Activated naive CD8-positive, alpha-beta T cell treated with anti-CD3 and anti-CD28 coated beads for 36 hours (primary cell): ENCODE measurements at regions not wholly inside any gene's neighbourhood (a gene's known extent, or its start where the extent isn't known, plus 50 kb on each side); places are given as distances from the start of the nearest gene placed in this dataset.
"Not testable (repeated sequence)": the region's sequence is repeated elsewhere in the genome, so short reads cannot be mapped to it uniquely, and the experiment has no call there.

ENCODE experiments used
- DNase-seq: peaks from one replicate; pipeline ENCODE4 v3.0.0; 2021
- H3K27ac Mint-ChIP-seq: one replicate; pipeline ENCODE4 v1.8.0; 2022; ENCODE audit warnings: mild to moderate bottlenecking, moderate library complexity, mixed read lengths
- H3K27me3 Mint-ChIP-seq: one replicate; pipeline ENCODE4 v1.8.0; 2022; ENCODE audit warnings: mild to moderate bottlenecking, mixed read lengths
- H3K36me3 Mint-ChIP-seq: one replicate; pipeline ENCODE4 v1.8.0; 2021; ENCODE audit warnings: mild to moderate bottlenecking, mixed read lengths
- H3K4me1 Mint-ChIP-seq: one replicate; pipeline ENCODE4 v1.8.0; 2021; ENCODE audit warnings: mixed read lengths
- H3K4me3 Mint-ChIP-seq: one replicate; pipeline ENCODE4 v1.8.0; 2022; ENCODE audit warnings: mild to moderate bottlenecking, moderate library complexity, mixed read lengths
- H3K9me3 Mint-ChIP-seq: one replicate; pipeline ENCODE4 v1.8.0; 2022; ENCODE audit warnings: mixed read lengths

DNA sequence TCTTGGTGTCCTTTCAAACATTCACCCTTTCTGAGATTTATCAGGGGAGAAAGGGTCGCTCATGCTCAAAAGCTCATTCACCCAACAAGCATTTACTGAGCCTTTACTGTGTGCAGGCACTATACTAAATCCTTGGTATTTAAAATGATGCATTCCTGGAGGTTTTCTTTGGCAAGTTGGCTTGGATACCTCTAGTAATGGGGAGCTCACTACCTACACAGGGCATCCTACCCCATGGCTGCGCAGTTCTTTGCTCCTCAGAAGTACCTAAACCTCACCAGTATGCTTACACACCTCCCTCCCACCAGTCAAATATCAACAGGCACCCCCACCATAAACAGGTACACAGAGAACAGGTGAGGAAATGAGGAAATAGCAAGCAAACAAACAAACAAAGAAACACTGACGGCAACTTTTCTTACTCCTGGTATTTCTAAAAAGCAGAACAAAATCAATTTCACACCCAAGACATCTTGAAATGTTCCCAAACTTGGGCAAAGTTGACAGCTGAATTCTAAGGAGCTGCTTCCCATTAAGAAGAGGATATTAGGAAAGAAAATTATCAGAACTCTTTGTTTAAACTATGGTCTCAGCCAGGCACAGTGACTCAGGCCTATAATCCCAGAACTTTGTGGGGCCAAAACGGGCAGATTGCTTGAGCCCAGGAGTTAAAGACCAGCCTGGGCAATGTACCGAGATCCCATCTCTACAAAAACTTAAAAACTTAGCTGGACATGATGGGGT lies 104.8 kb downstream of the PSMG1 start:
- Mint-ChIP-seq H3K4me1 (no peaks in the 10 kb centered on the region), H3K27ac (no peak overlapping the region), H3K27me3 (peaks cover 10% of the 10 kb centered on the region), H3K9me3 (peaks cover 6% of the 10 kb centered on the region), H3K36me3 (no peaks in the 10 kb centered on the region), H3K4me3 (no peak overlapping the region)
- DNase-seq, result no peak

DNA sequence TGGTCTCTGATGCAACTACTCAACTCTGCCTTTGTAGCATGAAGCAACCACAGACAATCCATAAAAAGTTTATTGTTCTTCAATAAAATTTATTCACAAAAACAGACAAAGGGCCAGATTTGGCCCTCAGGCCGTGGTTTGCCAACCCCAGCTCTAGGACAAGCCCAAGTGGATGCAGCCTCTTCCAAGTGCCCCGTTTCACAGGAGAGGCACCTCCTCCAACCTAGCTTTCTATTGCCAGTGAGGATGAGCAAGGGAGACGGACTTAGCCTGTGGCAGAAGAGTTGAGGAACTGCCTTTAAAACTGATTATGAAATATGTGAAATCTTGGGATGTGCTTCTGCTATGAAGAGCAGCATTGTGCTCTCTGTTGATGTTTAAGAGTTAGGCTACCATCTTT lies 105.4 kb downstream of the PSMG1 start:
- no peak for DNase-seq
- Mint-ChIP-seq H3K36me3 (no peaks in the 10 kb centered on the region), H3K4me3 (no peak overlapping the region), H3K27ac (no peak overlapping the region), H3K27me3 (peaks cover 10% of the 10 kb centered on the region), H3K4me1 (no peaks in the 10 kb centered on the region), H3K9me3 (peaks cover 6% of the 10 kb centered on the region)

GRCh38 chr21:39074508-39074907 lies 108.7 kb downstream of the PSMG1 start:
- Mint-ChIP-seq H3K4me3 (no peak overlapping the region), H3K36me3 (no peaks in the 10 kb centered on the region), H3K27ac (no peak overlapping the region), H3K9me3 (peaks cover 6% of the 10 kb centered on the region), H3K27me3 (peaks cover 4% of the 10 kb centered on the region), H3K4me1 (no peaks in the 10 kb centered on the region)
- DNase-seq, result no peak

- Mint-ChIP-seq H3K4me1 (no peaks in the 10 kb centered on the region), H3K9me3 (peaks cover 11% of the 10 kb centered on the region), H3K36me3 (no peaks in the 10 kb centered on the region), H3K4me3 (no peak overlapping the region), H3K27me3 (peaks cover 4% of the 10 kb centered on the region), H3K27ac (no peak overlapping the region)
- no peak for DNase-seq
These were observed 109.5 kb downstream of the PSMG1 start for GRCh38 chr21:39073717-39074116.

GRCh38 chr21:39073063-39073462 lies 110.2 kb downstream of the PSMG1 start:
- Mint-ChIP-seq H3K9me3 (peaks cover 11% of the 10 kb centered on the region), H3K4me1 (no peaks in the 10 kb centered on the region), H3K4me3 (no peak overlapping the region), H3K27me3 (peaks cover 4% of the 10 kb centered on the region), H3K27ac (no peak overlapping the region), H3K36me3 (no peaks in the 10 kb centered on the region)
- DNase-seq, result no peak

- no peak overlapping the region for H3K27ac Mint-ChIP-seq
- H3K36me3 Mint-ChIP-seq, result no peaks in the 10 kb centered on the region
- peaks cover 4% of the 10 kb centered on the region for H3K27me3 Mint-ChIP-seq
- H3K4me1 Mint-ChIP-seq, result no peaks in the 10 kb centered on the region
- peaks cover 11% of the 10 kb centered on the region for H3K9me3 Mint-ChIP-seq
- no peak for DNase-seq
- no peak overlapping the region for H3K4me3 Mint-ChIP-seq
These were observed 110.8 kb downstream of the PSMG1 start for GRCh38 chr21:39072468-39072867.

GRCh38 chr21:39071623-39072214 lies 111.5 kb downstream of the PSMG1 start:
- peaks cover 11% of the 10 kb centered on the region for H3K9me3 Mint-ChIP-seq
- H3K27me3 Mint-ChIP-seq, result peaks cover 4% of the 10 kb centered on the region
- no peak overlapping the region for H3K27ac Mint-ChIP-seq
- no peaks in the 10 kb centered on the region for H3K4me1 Mint-ChIP-seq
- no peak for DNase-seq
- no peak overlapping the region for H3K4me3 Mint-ChIP-seq
- H3K36me3 Mint-ChIP-seq, result no peaks in the 10 kb centered on the region

DNA sequence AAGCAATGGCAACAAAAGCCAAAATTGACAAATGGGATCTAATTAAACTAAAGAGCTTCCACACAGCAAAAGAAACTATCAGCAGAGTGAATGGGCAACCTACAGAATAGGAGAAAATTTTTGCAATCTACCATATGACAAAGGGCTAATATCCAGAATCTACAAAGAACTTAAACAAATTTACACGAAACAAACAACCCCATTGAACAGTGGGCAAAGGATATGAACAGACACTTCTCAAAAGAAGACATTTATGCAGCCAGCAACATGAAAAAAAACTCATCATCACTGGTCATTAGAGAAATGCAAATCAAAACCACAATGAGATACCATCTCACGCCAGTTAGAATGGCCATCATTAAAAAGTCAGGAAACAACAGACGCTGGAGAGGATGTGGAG lies 113.4 kb downstream of the PSMG1 start:
- H3K36me3 Mint-ChIP-seq, H3K27me3 Mint-ChIP-seq: not testable (repeated sequence)

DNA sequence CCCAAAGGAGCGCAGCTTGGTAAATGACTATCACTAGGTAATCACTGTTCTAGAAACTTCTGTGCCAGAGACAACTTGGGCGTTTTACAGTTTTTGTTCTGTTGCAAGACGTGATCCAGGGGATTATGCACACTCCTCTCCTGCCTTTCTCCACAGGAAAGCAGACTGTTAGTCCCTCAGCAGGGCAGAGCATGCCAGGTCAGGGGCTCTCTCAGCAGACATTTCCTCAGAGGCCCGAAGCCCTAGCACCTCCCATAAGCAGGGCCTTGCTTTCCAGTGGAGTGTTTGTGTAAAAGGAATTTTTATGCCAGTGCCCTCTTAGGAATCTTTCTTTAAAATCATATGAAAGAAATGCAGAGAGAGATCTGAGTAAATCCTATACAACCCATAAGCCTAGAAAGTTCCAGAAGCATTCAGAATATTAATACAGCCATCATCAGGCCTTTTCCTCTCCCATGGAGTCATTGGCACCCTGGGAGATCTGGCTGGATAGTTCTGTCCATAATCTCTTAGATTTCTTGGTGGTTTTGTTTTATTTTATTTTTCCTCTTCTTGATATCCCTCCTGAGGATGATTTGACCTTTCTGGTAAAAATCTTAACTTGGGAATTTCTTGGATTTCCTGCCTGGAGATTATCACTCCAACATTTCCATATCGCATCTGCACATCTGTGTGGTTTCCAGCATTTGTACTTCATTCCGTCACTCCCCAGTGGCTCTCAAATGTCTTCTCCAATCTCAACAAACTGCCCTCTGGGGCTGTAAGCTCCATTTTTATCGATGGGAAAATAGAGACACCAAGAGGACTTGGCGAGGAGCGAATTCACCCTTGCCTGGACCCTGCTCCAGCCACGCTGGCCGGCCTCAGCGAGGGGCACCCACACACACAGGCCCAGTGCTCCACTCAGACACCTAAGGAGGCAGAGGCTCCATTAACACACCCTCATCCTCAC lies 116.1 kb downstream of the PSMG1 start:
- Mint-ChIP-seq H3K36me3 (no peaks in the 10 kb centered on the region), H3K9me3 (peaks cover 5% of the 10 kb centered on the region), H3K4me3 (no peak overlapping the region), H3K27me3 (no peaks in the 10 kb centered on the region), H3K4me1 (no peaks in the 10 kb centered on the region), H3K27ac (no peak overlapping the region)
- no peak for DNase-seq

More for the DNA sequence above, 113.4 kb downstream of the PSMG1 start:
- DNase-seq, H3K9me3 Mint-ChIP-seq, H3K27ac Mint-ChIP-seq, H3K4me3 Mint-ChIP-seq, H3K4me1 Mint-ChIP-seq: not testable (repeated sequence)

GRCh38 chr21:39065917-39066316 lies 117.3 kb downstream of the PSMG1 start:
- H3K27ac Mint-ChIP-seq, result no peak overlapping the region
- H3K4me3 Mint-ChIP-seq, result no peak overlapping the region

DNA sequence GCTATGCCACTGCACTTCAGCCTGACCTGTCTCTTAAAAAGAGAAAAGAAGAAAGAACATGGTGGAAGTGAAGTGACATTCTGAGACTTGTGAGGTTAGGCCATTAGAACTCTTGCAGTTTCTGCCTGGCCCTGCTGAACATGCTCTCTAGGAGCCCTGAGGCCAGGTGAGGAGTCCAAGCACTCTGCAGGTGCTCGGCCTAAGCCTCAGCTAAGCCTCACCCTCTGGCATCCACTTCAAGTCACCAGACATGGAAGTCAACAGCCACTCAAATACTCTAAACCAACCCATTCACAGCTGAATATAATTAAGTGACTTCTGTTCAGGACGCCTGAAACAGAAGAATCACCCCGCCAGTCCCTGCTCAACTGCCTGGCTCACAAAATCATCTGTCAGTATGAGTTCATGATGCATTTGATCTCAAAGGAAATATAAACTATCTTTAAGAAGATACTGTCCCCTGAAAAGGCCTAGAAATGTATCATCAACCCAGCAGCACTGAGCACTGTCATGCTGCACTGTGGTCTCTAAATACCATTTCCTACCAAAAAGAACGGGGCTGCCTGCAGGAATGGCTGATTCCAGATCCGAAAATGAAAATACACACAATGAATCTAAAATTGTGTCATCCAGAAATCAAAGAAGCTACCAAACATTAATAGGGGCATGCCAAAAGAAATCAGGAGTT lies 118.8 kb downstream of the PSMG1 start:
- peaks cover 5% of the 10 kb centered on the region for H3K9me3 Mint-ChIP-seq
- H3K4me3 Mint-ChIP-seq, result no peak overlapping the region

More at GRCh38 chr21:39065917-39066316, 117.3 kb downstream of the PSMG1 start:
- DNase-seq, result no peak
- Mint-ChIP-seq H3K9me3 (peaks cover 5% of the 10 kb centered on the region), H3K36me3 (no peaks in the 10 kb centered on the region), H3K4me1 (no peaks in the 10 kb centered on the region), H3K27me3 (no peaks in the 10 kb centered on the region)

DNA sequence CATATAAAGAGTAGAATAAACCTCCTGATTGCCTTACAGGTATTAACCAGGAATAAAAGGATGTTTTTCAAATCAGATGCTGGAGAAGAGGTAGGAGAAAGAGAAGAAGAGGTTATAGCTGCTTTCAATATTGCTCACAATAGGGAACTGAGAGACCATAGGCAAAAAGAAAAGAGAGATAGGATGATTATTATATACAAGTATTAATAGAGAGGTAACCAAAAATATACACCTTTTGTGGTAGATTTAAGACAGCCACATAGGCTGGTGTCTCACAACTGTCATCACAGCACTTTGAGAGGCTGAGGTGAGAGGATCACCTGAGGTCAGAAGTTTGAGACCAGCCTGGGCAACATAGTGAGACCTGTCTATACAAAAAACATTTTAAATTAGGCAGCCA lies 119.7 kb downstream of the PSMG1 start:
- Mint-ChIP-seq H3K4me1 (no peaks in the 10 kb centered on the region), H3K27ac (no peak overlapping the region), H3K27me3 (no peaks in the 10 kb centered on the region), H3K9me3 (no peaks in the 10 kb centered on the region), H3K4me3 (no peak overlapping the region), H3K36me3 (no peaks in the 10 kb centered on the region)
- DNase-seq, result no peak

More for the DNA sequence above, 118.8 kb downstream of the PSMG1 start:
- no peaks in the 10 kb centered on the region for H3K4me1 Mint-ChIP-seq
- no peak for DNase-seq
- no peaks in the 10 kb centered on the region for H3K36me3 Mint-ChIP-seq
- H3K27me3 Mint-ChIP-seq, result no peaks in the 10 kb centered on the region
- H3K27ac Mint-ChIP-seq, result no peak overlapping the region

- no peak for DNase-seq
- Mint-ChIP-seq H3K27me3 (no peaks in the 10 kb centered on the region), H3K9me3 (no peaks in the 10 kb centered on the region), H3K36me3 (no peaks in the 10 kb centered on the region), H3K4me3 (no peak overlapping the region), H3K4me1 (no peaks in the 10 kb centered on the region), H3K27ac (no peak overlapping the region)
These were observed 121.1 kb downstream of the PSMG1 start for GRCh38 chr21:39062196-39062595.

- no peak overlapping the region for H3K4me3 Mint-ChIP-seq
- no peaks in the 10 kb centered on the region for H3K36me3 Mint-ChIP-seq
- H3K4me1 Mint-ChIP-seq, result no peaks in the 10 kb centered on the region
- no peak overlapping the region for H3K27ac Mint-ChIP-seq
- no peaks in the 10 kb centered on the region for H3K27me3 Mint-ChIP-seq
- no peaks in the 10 kb centered on the region for H3K9me3 Mint-ChIP-seq
- DNase-seq, result no peak
These were observed 121.5 kb downstream of the PSMG1 start for GRCh38 chr21:39061766-39062165.
